ENCODE measurements at regions not wholly inside any gene's neighbourhood (a gene's known extent, or its start where the extent isn't known, plus 50 kb on each side); places are given as distances from the start of the nearest gene placed in this dataset.

- intact Hi-C loops (cut with micrococcal nuclease): no loop called here
- POLR2A ChIA-PET (ENCODE audit: unreplicated experiment): no interaction called here
- Histone ChIP-seq H3K27ac (ENCODE audit: insufficient read depth, low read length) (no peak overlapping the region), H2BK15ac (ENCODE audit: low read depth, low read length) (no peak overlapping the region), H2BK20ac (ENCODE audit: low read depth, low read length) (no peak overlapping the region), H4K91ac (ENCODE audit: insufficient read depth, low read depth, low read length) (no peak overlapping the region), H2AFZ (replicated peaks; ENCODE audit: low read length, poor library complexity) (no peak overlapping the region), H3K18ac (ENCODE audit: low read depth, low read length) (no peak overlapping the region), H4K5ac (ENCODE audit: low read depth, low read length) (no peak overlapping the region), H2BK5ac (ENCODE audit: low read depth, low read length, poor library complexity, severe bottlenecking) (no peak overlapping the region), H3K23ac (ENCODE audit: low read depth, low read length) (no peak overlapping the region), H2BK120ac (ENCODE audit: low read depth, low read length) (no peak overlapping the region), H2AK5ac (ENCODE audit: low read depth, low read length) (no peak overlapping the region), H3K14ac (replicated peaks; ENCODE audit: low read depth, low read length) (no peak overlapping the region), H3K9ac (ENCODE audit: low read depth, low read length) (no peak overlapping the region), H3K4me3 (ENCODE audit: insufficient read depth, low read depth, low read length) (no peak overlapping the region), H3K27me3 (ENCODE audit: control insufficient read depth, insufficient read depth, low read length) (no peaks in the 10 kb centered on the region), H3K36me3 (ENCODE audit: control insufficient read depth, insufficient read depth, low read length) (no peaks in the 10 kb centered on the region), H2AK9ac (replicated peaks; ENCODE audit: low read depth, low read length, poor library complexity) (no peak overlapping the region), H3K56ac (ENCODE audit: extremely low read depth, insufficient read depth, low read length) (no peak overlapping the region), H3K4ac (ENCODE audit: low read depth, low read length) (no peak overlapping the region), H3K9me1 (ENCODE audit: insufficient read depth, low read length) (no peaks in the 10 kb centered on the region), H4K8ac (ENCODE audit: low read depth in 2 of 2, low read length in 2 of 2) (no peak overlapping the region), H3K4me2 (ENCODE audit: low read depth, low read length) (no peak overlapping the region), H3K4me1 (ENCODE audit: control insufficient read depth, insufficient read depth, low read length) (no peaks in the 10 kb centered on the region), H3K9me3 (ENCODE audit: control insufficient read depth, insufficient read depth, low read length) (no peaks in the 10 kb centered on the region), H4K20me1 (ENCODE audit: insufficient read depth, low read length) (no peaks in the 10 kb centered on the region), H3K79me1 (ENCODE audit: low read depth in 1 of 2, low read length in 2 of 2) (no peaks in the 10 kb centered on the region)
- no TSS peak for BruUV-seq (replicated peaks)
- no peak for TF ChIP-seq CTCF (conservative IDR thresholded peaks at IDR 0.05; ENCODE audit: low read depth, low read length)
- TF ChIP-seq SMC3 (IDR thresholded peaks at IDR 0.05; ENCODE audit: low read depth, low read length): no peak
- TF ChIP-seq ELK1 (IDR thresholded peaks at IDR 0.05; ENCODE audit: borderline replicate concordance, low read depth, low read length): no peak
- no peak for TF ChIP-seq RCOR1 (IDR thresholded peaks at IDR 0.05; ENCODE audit: insufficient replicate concordance, low read length)
- TF ChIP-seq FOS (IDR thresholded peaks at IDR 0.05; ENCODE audit: low read depth, low read length): no peak
- TF ChIP-seq NFE2L2 (IDR thresholded peaks at IDR 0.05; ENCODE audit: low read depth, low read length): no peak
- no peak for TF ChIP-seq CHD1 (IDR thresholded peaks at IDR 0.05; ENCODE audit: low read depth, low read length)
- no peak for TF ChIP-seq POLR2A (IDR thresholded peaks at IDR 0.05; ENCODE audit: low read depth, low read length)
- TF ChIP-seq RFX5 (IDR thresholded peaks at IDR 0.05; ENCODE audit: low read depth, low read length): no peak
- TF ChIP-seq MAFK (IDR thresholded peaks at IDR 0.05; ENCODE audit: low read depth, low read length): no peak
- no peak for TF ChIP-seq CEBPB (IDR thresholded peaks at IDR 0.05; ENCODE audit: low read depth, low read length)
- TF ChIP-seq USF2 (IDR thresholded peaks at IDR 0.05; ENCODE audit: low read depth, low read length): no peak
- no peak for TF ChIP-seq BHLHE40 (IDR thresholded peaks at IDR 0.05; ENCODE audit: low read depth, low read length)
- TF ChIP-seq MAZ (IDR thresholded peaks at IDR 0.05; ENCODE audit: borderline replicate concordance, low read depth, low read length): no peak
- TF ChIP-seq MXI1 (IDR thresholded peaks at IDR 0.05; ENCODE audit: borderline replicate concordance, low read depth, low read length): no peak
- no peak for TF ChIP-seq RAD21 (IDR thresholded peaks at IDR 0.05; ENCODE audit: low read length)
- in situ Hi-C loops (cut with MboI; ENCODE audit: low sequenced_read_pairs): no loop called here
- ATAC-seq (ENCODE audit: low read depth): no peak
- WGBS, 2 experiments (ENCODE audit: extremely low coverage in 2 of 2, insufficient read length in 1 of 2): no CpG with 5 or more reads among the region's 3 CpGs
- CTCF ChIA-PET: no interaction called here
- DNase-seq: no peak
- dilution Hi-C loops (cut with HindIII; ENCODE audit: low sequenced_read_pairs, unreplicated experiment): no loop called here
These were observed 197.6 kb downstream of the ASB9 start for GRCh38 chrX:15072259-15072658.

All from IMR-90 (cell line).